ENCODE measurements at regions not wholly inside any gene's neighbourhood (a gene's known extent, or its start where the extent isn't known, plus 50 kb on each side); places are given as distances from the start of the nearest gene placed in this dataset.
A peak's percentile ranks its signal among the peaks of the same experiment; 100 is the strongest.

DNA sequence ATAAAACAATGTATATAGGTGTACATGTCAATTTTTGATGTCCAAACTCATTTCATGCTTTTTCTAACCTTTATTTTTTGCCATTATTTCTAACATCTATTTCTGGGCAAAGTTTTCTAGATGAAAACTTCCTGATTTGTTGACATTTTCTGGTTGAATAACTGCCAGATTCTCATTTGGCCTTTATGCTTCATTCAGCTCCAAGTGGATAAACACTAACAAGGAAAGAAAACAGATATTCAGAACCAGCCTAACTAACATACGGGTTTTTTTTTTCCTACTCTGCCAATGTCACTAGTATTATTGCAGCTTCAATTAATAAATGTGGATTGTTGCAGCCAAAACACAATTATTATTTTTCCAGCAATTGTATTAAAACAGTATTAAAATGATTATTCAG lies 50.9 kb upstream of the RAP1GDS1 start:
- no peak for DNase-seq

- DNase-seq = no peak
Observed at GRCh38 chr4:98209111-98209510, 52.1 kb upstream of the RAP1GDS1 start.

DNA sequence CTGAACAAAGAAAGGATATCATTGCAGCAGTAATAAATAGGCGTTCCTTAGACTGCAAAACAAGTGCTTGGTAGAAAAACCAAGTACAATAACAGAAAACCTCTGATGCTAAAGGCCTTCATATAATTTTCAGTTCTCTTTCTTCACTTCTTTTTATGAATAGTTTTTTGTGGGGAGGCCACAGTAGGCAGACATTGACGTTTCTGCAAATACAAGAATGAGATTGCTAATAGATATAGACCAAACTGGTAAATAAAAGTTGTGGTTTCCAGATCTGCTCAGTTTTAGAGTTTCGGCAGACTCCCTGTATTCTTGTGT lies 57.0 kb upstream of the RAP1GDS1 start:
- no peak for DNase-seq

GRCh38 chr4:98203332-98204235 lies 57.6 kb upstream of the RAP1GDS1 start:
- no peak for DNase-seq

DNA sequence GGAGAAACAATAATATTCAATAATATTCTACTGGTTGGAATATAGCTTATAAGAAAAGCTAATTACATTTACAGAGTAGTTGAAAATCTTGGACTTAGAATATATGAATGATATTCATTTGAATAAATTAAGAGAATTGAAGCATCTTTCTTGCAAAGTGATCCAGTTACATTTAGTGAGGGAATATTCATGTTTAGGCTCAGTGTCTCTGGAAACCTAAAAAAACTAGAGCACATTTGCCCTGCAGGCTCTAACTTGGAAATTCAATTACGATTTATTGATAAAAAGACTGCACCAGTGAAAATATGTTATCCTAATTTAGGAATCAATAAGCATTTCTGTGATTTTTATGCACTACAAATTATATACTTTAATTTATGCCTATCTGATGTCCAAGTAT lies 58.3 kb upstream of the RAP1GDS1 start:
- no peak for DNase-seq

GRCh38 chr4:98199247-98199646 lies 56.0 kb upstream of the STPG2 start:
- DNase-seq = no peak

DNA sequence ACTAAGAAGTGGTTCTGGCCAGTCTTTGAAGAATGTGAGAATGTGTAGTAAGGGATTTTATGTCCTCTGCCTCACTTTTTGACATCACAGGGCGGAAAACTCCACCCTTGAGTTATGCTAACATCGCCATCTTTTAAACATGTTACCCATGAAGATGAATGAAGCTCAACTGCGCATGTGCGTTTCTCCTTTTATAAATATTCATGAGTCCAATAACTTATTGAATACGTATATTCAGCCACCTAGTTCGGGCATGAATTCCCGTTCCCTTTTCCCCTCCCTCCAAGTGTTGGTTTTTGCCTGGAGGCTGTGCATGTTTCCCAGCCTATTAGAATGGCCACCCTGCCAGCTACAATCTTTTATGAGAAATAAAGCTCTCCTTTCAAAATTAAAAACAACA lies 51.7 kb upstream of the STPG2 start:
- no peak for DNase-seq

- DNase-seq = peak; percentile 5
Observed at GRCh38 chr4:98193459-98194105, 50.3 kb upstream of the STPG2 start.

Data from NCI-H2171 treated with DMSO at 0.1 percent for 48 hours (cell line).